GM12874 (cell line): ENCODE measurements at regions not wholly inside any gene's neighbourhood (a gene's known extent, or its start where the extent isn't known, plus 50 kb on each side); places are given as distances from the start of the nearest gene placed in this dataset.

Experiments
- TF ChIP-seq, protein P1 (sequence below): IDR thresholded peaks from 2 replicates; pipeline ENCODE4 v1.5.1; 2011; ENCODE audit warnings: low read depth, mild to moderate bottlenecking, control low read depth, low read length, moderate library complexity; ENCODE audit not compliant: insufficient read depth

DNA sequence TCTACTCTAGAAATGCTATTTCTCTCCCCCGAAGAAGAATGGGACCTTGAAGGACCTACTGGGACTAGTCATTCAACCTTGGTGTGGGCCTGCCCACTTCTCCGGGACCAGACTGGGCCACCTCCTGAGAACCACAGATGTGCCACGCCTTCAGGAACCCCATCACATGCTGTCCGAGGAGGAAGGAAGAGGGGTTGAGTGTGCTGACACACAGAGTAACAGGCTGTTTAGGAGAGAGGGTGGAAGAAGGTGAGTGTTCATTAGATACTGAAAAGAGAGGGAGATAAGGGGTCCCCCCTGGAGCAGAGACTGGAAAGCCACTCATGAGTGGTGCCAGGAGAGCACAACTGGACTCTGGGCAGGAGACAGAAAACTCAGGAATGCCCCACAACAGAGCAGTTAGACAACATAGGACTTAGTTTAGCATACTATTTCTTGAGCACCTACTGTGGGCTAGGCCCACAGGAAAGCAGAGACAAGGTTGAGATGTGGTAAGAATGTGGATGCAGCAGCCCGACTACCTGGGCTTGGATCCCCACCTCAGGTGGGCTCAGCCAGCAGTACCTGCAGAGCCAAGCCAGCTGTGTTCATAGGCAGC, 286.4 kb upstream of the NCKAP5 start:
- TF ChIP-seq, protein P1, sequence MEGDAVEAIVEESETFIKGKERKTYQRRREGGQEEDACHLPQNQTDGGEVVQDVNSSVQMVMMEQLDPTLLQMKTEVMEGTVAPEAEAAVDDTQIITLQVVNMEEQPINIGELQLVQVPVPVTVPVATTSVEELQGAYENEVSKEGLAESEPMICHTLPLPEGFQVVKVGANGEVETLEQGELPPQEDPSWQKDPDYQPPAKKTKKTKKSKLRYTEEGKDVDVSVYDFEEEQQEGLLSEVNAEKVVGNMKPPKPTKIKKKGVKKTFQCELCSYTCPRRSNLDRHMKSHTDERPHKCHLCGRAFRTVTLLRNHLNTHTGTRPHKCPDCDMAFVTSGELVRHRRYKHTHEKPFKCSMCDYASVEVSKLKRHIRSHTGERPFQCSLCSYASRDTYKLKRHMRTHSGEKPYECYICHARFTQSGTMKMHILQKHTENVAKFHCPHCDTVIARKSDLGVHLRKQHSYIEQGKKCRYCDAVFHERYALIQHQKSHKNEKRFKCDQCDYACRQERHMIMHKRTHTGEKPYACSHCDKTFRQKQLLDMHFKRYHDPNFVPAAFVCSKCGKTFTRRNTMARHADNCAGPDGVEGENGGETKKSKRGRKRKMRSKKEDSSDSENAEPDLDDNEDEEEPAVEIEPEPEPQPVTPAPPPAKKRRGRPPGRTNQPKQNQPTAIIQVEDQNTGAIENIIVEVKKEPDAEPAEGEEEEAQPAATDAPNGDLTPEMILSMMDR = no peak

DNA sequence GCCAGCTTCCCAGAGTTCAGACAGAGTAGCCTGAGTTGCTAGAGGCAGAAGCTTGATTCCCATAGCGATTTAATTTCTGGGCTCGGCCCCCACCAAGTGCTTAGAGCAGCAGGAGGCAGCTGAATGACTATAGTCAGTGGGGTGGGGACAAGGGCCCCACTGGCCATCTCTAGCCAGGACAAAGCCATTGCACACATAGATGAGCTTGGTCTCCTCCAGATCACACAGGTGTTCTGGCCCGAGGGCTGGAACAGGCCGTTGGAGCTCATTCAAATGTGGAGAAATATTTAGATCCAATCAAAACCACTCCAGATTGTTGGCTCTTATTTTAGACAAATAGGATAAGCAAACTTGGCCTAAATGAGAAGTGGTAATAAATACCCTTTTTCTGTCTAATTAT, 287.3 kb upstream of the NCKAP5 start:
- TF ChIP-seq, protein P1 = no peak

DNA sequence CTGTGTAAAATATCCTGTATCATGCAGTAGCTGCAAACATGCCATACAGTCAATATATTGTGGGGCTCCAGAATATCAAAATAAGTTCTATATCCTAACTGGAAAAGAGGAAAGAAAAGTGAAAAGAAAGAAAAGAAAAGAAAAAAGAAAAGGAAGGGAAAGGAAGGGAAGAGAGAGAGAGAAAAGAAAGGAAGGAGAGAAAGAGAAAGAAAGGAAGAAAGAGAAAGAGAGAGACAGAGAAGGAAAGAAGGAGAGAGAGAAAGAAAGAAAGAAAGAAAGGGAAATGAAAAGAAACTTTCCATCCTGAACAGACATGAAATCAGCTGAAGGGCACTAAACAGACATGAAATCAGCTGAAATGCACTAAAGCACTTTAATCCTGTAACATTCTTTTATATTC, 288.4 kb upstream of the NCKAP5 start:
- TF ChIP-seq, protein P1 = no peak

DNA sequence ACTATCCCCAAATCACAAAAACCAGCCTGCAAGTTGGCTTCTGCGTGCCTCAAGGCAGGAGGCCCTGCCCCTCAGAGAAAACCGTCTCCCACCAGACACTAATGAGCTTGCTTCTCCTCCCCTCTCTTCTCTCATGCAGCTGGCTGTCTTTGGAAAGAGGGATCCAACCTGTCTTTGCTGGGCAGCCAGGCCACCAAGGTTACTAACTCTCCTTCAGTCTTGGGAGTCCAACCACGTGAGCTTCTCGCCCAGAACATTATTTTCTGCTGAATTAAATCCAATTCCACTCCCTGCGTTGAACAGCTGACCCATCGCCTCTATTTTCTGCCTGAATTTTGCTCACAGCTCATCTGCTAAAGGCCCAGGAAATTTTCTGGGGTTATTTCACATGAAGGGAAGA, 291.3 kb upstream of the NCKAP5 start:
- TF ChIP-seq, protein P1 = no peak

DNA sequence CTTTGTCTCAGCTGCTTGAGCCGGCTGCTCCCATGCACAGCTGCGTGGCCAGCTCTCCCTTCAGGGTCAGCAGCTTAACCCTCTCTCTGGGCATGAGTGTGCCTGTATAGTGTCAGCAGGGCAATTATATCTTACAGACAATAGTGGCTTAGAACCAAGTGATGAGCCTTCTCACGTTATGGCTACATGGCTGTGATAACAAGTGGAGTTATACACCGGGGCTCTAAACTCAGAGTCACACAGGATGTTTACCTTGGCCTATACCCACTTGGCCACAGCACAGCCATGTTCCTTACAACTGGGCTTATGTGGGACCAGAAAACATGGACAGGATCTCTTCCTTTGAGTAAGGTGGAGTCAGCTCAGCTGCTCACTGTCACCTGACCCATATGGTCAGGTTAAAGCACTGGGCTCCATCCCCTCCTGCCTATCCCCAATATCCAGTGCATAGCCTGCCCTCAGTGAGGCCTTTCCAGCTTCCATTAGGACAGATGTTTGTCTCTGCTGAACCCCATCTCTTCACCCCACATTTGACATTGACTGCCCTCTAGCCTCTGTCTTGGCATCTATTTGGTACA, 294.2 kb upstream of the NCKAP5 start:
- TF ChIP-seq, protein P1 = no peak

DNA sequence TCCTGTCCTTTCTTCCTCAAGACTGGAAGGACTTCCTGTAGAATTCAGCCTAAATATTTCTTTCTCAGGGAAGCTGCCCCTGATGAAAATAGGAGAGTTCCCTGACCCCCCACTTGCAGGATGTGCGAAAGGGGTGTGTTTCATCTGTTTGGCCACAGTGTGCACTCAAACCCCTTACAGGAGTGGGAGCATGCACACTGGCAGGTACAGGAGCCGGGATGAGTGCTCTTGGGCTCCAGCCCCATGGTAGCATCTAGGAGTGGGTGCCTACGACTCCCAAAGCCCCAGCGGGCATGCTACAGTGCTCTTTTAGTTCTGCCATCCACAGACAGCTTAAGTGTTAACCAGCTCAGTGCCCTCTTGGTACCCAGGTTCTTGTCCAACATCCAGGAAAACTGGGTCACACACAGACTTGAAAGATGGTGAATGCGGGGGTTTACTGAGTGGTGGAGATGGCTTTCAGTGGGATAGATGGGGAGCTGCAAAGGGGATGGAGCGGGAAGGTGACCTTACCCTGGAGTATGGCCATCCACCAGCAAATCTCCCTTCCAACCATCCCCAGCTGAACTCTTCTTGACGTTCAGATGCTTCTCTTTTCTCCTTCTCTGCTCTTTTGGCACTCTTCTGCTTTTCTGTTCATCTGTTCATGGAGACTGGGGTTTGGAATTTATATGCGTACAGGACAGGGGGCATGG, 295.0 kb upstream of the NCKAP5 start:
- TF ChIP-seq, protein P1 = no peak

DNA sequence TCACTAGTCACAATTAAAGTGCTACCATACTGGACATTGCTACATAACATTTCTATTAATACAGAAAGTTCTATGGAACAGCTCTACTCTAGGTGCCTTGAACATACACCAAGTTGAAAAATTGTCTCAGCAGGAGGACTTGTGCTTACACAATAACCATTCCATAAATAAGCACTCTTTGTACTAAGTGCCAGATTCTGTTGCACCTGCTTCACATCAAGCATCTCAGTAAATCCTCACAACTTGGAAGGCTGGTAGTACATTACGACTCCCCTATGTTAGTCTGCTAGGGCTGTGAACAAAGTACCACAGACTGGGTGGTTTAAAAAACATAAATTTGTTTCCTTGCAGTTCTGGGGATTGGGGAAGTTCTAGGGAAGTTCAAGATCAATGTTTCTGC, 296.9 kb upstream of the NCKAP5 start:
- TF ChIP-seq, protein P1 = no peak
